Left ventricle myocardium inferior (tissue), 1 donor: ENCODE measurements at regions not wholly inside any gene's neighbourhood (a gene's known extent, or its start where the extent isn't known, plus 50 kb on each side); places are given as distances from the start of the nearest gene placed in this dataset.

Experiments used
- DNase-seq: peaks from one replicate; pipeline ENCODE4 v3.0.0-alpha.2; 2020
- H3K27ac ChIP-seq: fragments of 200-600 bp; replicated peaks from 2 replicates; pipeline ENCODE4 v1.8.0; 2021
- H3K27me3 ChIP-seq: fragments of 200-600 bp; 2 replicates; pipeline ENCODE4 v1.8.0; 2021; ENCODE audit warnings: low read depth
- H3K36me3 ChIP-seq: fragments of 200-600 bp; 2 replicates; pipeline ENCODE4 v1.8.0; 2021
- H3K4me1 ChIP-seq: fragments of 200-600 bp; 2 replicates; pipeline ENCODE4 v1.8.0; 2021
- H3K4me3 ChIP-seq: fragments of 200-600 bp; 2 replicates; pipeline ENCODE4 v1.8.0; 2021; ENCODE audit warnings: mild to moderate bottlenecking, moderate library complexity
- H3K9me3 ChIP-seq: fragments of 200-600 bp; replicated peaks from 2 replicates; pipeline ENCODE4 v1.8.0; 2021
- CTCF ChIP-seq: fragments of 200-600 bp; IDR thresholded peaks from 2 replicates; pipeline ENCODE4 v1.8.0; 2021; ENCODE audit warnings: antibody characterized with exemption, mild to moderate bottlenecking, borderline replicate concordance
- intact Hi-C: fragments of 100-400 bp; cut with micrococcal nuclease; formaldehyde crosslinking; loops from one replicate; pipeline ENCODE4 v1.11.0; 2022
- donor health status: DM: no; HTN: yes; CAD: no; lungs with severe emphysema.

GRCh38 chr10:24128066-24128730, 80.7 kb upstream of the KIAA1217 start:
- H3K27ac ChIP-seq: no peak overlapping the region
- DNase-seq: no peak
- intact Hi-C loops: no loop called here

DNA sequence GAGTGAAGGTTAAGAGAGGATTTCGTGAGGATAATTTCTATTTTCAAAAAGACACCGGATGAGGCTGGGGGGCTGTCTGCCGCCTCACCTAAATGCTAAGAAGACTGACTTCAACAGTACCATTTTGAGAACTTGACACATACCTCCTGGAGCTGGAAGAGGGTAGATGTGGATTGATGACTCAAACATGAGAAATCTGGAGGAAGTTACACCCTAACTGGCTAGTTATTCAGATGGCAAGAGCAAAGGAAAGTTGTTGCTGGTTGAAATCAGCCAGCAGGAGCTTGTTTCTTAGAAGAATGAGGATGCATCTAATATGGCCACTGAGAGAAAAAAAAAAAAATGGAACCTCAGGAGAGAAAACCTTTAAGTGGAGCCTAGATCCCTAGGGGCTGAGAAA, 76.2 kb upstream of the KIAA1217 start:
- no peaks in the 10 kb centered on the region for H3K36me3 ChIP-seq
- TF ChIP-seq CTCF: no peak
- DNase-seq: no peak
- no peaks in the 10 kb centered on the region for H3K27me3 ChIP-seq
- H3K4me3 ChIP-seq: no peak overlapping the region
- no peaks in the 10 kb centered on the region for H3K9me3 ChIP-seq
- H3K27ac ChIP-seq: no peak overlapping the region
- peaks cover 14% of the 10 kb centered on the region for H3K4me1 ChIP-seq
- intact Hi-C loops: no loop called here

More at GRCh38 chr10:24128066-24128730, 80.7 kb upstream of the KIAA1217 start:
- H3K27me3 ChIP-seq: no peaks in the 10 kb centered on the region
- H3K4me3 ChIP-seq: no peak overlapping the region
- H3K4me1 ChIP-seq: peaks cover 25% of the 10 kb centered on the region
- no peak for TF ChIP-seq CTCF
- H3K9me3 ChIP-seq: no peaks in the 10 kb centered on the region
- H3K36me3 ChIP-seq: no peaks in the 10 kb centered on the region

- peaks cover 3% of the 10 kb centered on the region for H3K4me1 ChIP-seq
- H3K27ac ChIP-seq: no peak overlapping the region
- H3K4me3 ChIP-seq: no peak overlapping the region
- H3K9me3 ChIP-seq: no peaks in the 10 kb centered on the region
- intact Hi-C loops: no loop called here
- DNase-seq: no peak
- TF ChIP-seq CTCF: no peak
- H3K27me3 ChIP-seq: no peaks in the 10 kb centered on the region
- no peaks in the 10 kb centered on the region for H3K36me3 ChIP-seq
Observed at GRCh38 chr10:24133835-24134234, 75.1 kb upstream of the KIAA1217 start.

DNA sequence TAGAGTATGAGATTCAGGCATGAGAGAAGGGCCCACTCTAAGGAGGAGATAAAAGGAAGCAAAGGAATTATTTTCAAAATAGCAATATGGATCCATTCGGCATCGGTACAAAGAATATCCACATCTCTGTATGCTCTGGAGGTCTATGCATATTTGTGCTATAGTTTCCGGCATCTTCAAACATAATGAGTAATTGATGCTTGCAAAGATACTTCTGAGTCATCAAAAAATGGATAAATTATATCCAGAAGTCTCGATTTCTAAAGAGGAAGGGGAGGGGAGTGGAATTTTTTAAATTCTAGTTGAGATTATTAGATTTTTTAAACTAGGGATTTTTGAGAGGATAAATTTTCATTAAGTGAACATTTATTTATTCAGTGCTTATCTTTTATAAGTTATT, 72.9 kb upstream of the KIAA1217 start:
- no peaks in the 10 kb centered on the region for H3K36me3 ChIP-seq
- no peak for DNase-seq
- H3K9me3 ChIP-seq: peaks cover 13% of the 10 kb centered on the region
- H3K27ac ChIP-seq: no peak overlapping the region
- no peak for TF ChIP-seq CTCF
- no peak overlapping the region for H3K4me3 ChIP-seq
- H3K27me3 ChIP-seq: no peaks in the 10 kb centered on the region
- intact Hi-C loops: no loop called here
- H3K4me1 ChIP-seq: no peaks in the 10 kb centered on the region

DNA sequence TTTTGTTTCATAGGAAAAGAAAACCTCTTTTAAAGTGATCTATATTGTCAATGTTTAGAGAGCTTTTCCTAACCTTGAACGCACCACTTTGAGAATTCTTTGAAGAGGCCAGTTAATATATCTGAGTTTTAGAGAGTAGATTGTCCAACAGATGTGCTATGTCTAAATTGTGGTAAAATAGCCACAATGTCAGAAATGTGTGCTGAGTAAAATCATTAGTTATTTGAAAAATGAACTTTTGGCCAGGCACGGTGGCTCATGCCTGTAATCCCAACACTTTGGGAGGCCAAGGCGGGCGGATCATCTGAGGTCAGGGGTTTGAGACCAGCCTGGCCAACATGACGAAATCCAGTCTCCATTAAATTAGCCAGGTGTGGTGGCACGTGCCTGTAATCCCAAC, 61.6 kb upstream of the KIAA1217 start:
- intact Hi-C loops: no loop called here
- Histone ChIP-seq H3K4me3 (no peak overlapping the region), H3K9me3 (no peaks in the 10 kb centered on the region), H3K36me3 (no peaks in the 10 kb centered on the region), H3K4me1 (no peaks in the 10 kb centered on the region), H3K27me3 (no peaks in the 10 kb centered on the region), H3K27ac (no peak overlapping the region)
- no peak for TF ChIP-seq CTCF
- DNase-seq: no peak

GRCh38 chr10:24149640-24150039, 59.3 kb upstream of the KIAA1217 start:
- TF ChIP-seq CTCF: no peak
- intact Hi-C loops: no loop called here
- H3K9me3 ChIP-seq: no peaks in the 10 kb centered on the region
- H3K36me3 ChIP-seq: no peaks in the 10 kb centered on the region
- H3K27ac ChIP-seq: no peak overlapping the region
- H3K4me3 ChIP-seq: no peak overlapping the region
- no peak for DNase-seq
- no peaks in the 10 kb centered on the region for H3K27me3 ChIP-seq
- H3K4me1 ChIP-seq: no peaks in the 10 kb centered on the region
